HG03066 (cell line): ENCODE measurements at regions not wholly inside any gene's neighbourhood (a gene's known extent, or its start where the extent isn't known, plus 50 kb on each side); places are given as distances from the start of the nearest gene placed in this dataset.

Experiments
- ATAC-seq: cut with Tn5 transposase; IDR thresholded peaks from one replicate; pipeline ENCODE4 v1.9.1; 2021; ENCODE audit warnings: low read depth; ENCODE audit not compliant: unreplicated experiment

DNA sequence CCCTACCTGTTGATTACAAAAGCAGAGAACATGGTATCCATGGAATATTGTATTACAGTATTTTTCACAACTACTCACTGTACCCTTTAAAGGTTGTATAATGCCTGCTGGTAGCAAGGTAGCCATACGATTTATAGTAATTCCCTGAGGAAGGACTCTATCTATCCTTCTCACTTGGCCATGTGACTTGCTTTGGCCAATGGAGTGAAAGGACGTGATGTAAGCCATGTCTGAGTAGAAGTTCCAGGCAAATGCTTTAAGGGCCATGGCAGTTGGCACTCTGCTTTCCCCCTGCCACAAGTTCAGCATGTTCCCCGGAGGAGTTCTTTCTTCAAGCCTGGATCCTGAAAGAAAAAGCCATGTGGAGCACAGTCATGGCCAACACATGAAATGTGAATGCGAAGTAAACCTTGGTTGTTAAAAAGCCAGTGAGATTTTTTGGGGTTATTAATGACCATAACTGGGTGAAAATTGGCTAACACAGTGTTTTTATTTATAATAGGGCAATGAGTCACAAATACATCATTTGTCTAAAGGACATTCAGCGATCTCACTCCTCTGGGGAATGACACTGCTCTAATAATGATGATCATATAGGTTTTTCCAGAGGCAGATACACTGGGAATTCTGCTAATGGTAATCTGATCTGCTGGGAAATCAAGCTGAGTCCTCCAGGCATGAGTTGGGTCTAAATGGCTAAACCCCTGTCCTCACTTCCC lies 67.4 kb upstream of the SLC38A2 start:
- ATAC-seq, result no peak

DNA sequence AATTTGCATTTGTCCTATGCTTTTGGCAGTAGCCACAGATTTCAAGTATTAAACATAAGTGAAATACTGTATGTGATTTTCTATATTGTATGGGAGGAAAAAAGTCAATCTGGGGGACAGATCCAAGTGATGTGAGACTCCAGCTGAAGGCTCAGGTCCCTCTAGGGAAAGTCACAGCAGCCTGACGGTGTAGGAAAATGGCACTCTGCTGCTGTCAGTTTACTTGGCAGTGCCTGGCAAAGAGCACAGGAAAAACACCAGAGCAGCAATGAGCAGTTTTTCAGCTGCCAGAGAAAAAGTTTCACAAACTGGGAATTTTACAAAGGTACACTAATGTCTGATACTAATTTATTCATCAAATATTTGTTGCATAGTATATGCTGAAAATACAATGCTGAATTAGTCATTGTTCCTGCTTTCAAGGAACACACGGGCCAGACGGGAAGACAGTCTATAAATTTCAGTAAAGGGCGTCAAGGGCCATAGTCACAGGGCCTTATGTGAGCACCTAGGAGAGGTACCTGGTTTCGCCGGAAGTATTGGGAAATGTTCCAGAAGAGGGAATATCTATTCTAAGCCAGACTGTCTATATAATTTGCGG lies 66.2 kb upstream of the SLC38A2 start:
- ATAC-seq, result no peak

DNA sequence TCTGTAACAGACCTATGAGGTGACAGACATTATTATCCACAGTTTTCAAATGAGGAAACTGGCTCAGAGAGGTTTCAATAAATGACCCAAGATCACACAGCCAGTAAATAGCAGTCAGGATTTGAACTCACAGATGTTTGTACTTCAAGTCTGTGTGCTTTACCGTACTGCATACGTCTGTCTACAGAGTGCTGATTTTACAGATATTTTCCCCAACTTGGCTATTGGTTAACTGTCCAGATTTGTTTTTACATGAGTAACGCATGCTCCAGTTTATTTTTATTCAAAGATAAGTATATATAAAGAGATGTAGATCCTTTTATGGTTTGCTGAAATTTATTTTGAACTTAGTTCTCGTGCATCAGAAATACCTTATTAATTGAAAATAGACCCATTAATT lies 65.7 kb upstream of the SLC38A2 start:
- no peak for ATAC-seq

DNA sequence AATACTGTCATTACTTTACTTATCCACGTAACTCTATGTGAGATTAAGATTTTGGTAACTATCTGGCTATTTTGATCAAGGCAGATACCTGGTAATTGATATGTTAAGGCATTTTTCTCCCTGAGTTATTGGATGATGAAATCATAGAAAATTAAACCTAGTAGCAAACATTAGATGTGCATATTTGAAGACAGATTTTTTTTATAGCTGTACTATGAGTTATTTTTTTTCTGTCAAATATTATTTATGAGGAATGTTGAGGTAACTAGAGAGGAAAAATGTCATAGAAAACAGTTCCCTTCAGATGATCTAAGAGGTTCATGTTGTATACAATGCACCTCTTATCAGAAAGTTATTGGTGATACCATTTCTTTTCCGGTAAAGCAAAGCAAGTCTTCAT lies 64.9 kb upstream of the SLC38A2 start:
- no peak for ATAC-seq

DNA sequence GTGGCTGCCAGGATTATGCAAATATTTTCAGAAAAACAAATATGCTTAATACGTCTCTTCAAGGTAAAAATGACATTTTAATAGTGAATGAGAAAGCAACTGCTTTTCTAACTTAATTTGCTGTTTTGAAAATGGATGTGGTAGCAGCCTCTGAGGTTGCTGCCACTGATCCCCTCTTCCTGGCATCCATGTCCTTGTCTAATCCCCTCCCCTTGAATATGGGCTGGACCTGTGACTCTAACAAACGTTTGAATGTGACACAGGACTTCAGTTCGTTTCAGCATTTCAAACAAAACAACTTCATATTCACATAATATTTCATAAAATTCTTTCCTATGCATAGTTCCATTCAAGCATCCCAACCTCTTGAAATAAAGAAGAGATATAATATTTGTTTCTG lies 64.2 kb upstream of the SLC38A2 start:
- no peak for ATAC-seq

DNA sequence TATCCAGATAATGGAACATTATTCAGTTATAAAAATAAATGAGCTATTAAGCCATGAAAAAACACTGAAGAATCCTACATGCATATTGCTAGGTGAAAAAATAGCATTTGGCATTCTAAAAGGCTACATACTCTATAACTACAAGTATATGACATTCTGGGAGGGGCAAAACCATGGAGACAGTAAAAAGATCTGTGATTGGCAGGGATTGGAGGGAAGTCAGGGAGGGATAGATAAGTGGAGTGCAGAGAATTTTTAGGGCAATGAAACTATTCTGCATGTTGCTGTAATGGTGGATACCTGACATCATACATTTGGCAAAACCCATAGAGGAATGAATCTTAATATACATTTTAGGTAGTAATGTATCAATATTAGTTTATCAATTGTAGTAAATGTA lies 63.1 kb upstream of the SLC38A2 start:
- ATAC-seq, result no peak

DNA sequence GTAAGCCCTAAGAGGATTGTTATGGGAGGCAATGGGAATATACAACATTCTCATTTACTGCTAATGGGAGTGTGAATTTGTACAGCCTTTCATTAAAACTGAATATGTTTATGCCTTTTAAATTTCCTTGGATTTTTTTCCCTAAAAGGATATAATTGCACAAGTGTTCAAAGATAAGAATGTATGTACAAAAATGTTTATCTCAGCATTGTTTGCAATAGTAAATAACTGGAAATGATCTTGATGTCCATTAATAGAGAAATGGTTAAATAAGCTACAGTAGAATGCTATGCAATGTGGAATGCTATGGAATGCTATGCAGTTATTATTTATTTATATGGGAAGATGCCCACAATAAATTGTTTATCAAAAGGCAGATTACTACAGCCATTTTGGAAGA lies 62.5 kb upstream of the SLC38A2 start:
- ATAC-seq, result no peak

DNA sequence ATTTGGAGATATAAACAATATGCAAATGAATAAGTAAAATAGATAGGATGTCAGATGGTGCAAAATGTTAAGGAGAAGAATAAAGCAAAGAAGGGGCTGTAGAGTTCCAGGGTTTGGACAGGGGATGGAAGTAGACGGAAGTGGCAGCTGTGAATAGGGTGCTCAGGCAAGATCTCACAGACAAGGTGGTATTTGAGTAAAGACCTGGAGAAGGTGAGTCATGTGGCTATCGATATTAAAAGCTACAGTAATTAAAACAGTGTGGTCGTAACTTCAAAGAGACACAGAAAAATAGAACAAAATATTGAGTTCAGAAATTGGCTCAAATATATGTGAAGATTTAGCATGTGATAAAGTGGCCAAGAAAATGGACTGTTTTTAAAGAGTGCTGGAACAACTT lies 61.3 kb upstream of the SLC38A2 start:
- no peak for ATAC-seq

DNA sequence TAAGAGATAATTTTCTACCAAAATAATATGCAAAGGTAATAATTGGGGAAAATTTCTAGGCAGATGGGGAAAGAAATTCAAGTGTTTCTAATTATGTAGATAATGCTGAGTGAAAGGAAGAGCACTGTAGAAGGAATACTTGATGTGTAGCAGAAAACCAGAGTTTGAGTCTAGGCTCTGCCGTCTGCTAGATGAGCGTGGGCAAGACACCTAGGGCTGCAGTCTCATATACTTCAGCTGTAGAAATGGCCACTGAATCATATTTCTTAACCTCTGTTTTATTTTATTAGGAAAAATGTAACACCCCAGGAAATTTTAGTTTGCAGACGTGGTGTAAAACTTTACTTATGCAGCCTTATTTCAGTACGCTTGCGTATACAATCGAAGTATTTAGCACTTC lies 59.8 kb upstream of the SLC38A2 start:
- ATAC-seq, result no peak

DNA sequence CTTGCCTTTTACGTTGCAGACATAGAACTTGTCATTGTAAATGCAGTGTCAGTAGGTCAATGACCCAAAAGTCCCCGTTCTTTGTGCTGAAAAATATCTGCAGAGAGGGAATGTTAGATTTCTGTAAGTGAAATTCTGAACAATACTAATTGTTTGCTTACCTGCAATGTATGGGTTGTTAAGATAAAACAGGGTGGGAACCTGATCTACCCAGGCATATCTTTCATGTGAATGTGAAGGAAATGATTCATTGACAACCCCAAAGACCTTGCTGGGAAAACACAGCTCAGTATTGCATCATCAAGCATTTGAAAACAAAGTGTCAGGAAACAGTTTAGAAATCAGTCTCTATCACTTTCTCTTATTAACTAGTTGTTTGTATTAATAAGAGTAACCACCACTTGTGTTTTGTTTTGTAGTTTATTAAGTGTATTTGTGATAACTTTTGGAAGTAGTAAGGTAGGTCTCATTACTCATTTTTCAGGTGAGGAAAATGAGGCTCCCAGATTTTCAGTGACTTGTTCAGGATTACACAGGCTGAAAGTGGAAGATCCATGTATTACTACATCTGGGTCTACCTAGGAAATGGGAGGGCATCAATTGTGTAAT lies 57.9 kb upstream of the SLC38A2 start:
- ATAC-seq, result no peak
